Body of pancreas (tissue), 4 donors: ENCODE measurements at regions not wholly inside any gene's neighbourhood (a gene's known extent, or its start where the extent isn't known, plus 50 kb on each side); places are given as distances from the start of the nearest gene placed in this dataset.

Experiments used
- ATAC-seq: fragments of 150-250 bp; one replicate; pipeline ENCODE4 v1.9.1; 2016
- DNase-seq, 4 donors: peaks; one replicate each; pipeline ENCODE4 v3.0.0-alpha.2; 2019
- H3K27ac ChIP-seq, 4 donors: fragments of 200-600 bp; sonication (generic); 1 replicate in 3 of 4; 2 replicates in 1 of 4; pipeline versions ENCODE4 v1.5.1 to v1.6.1; 2016 to 2019; ENCODE audit warnings: mild to moderate bottlenecking in 1 of 4, mixed read lengths in 1 of 4, moderate library complexity in 1 of 4
- H3K27me3 ChIP-seq, 2 donors: fragments of 200-600 bp; sonication (generic); one replicate each; pipeline ENCODE4 v1.6.0; 2016; ENCODE audit warnings: mild to moderate bottlenecking in 1 of 2
- H3K36me3 ChIP-seq, 2 donors: fragments of 200-600 bp; sonication (generic); replicated peaks in 1 of 2; 2 replicates each; pipeline ENCODE4 v1.5.1; 2016; ENCODE audit warnings: low read depth in 2 of 2; ENCODE audit not compliant: insufficient read depth in 1 of 2
- H3K4me1 ChIP-seq: fragments of 200-600 bp; sonication (generic); one replicate; pipeline ENCODE4 v1.6.0; 2016
- H3K4me3 ChIP-seq, 2 donors: fragments of 200-600 bp; sonication (generic); 1 replicate in 1 of 2; 2 replicates in 1 of 2; pipeline ENCODE4 v1.5.1; 2016 to 2019
- H3K9me3 ChIP-seq, 3 donors: fragments of 200-600 bp; sonication (generic); 1 replicate in 2 of 3; 2 replicates in 1 of 3; pipeline ENCODE4 v1.5.1; 2016
- POLR2A ChIP-seq, 3 donors: fragments of 450-650 bp; IDR thresholded peaks; one replicate each; pipeline ENCODE4 v1.6.1; 2016; ENCODE audit warnings: antibody characterized with exemption in 3 of 3, mild to moderate bottlenecking in 2 of 3
- WGBS, 2 donors: methylation state at CpG; one replicate each; pipeline ENCODE4 v1.1.5; 2017; 5-methylcytosine and 5-hydroxymethylcytosine counted together
- intact Hi-C: fragments of 100-400 bp; cut with DNase I; formaldehyde crosslinking; loops from one replicate; pipeline ENCODE4 v1.15.1; 2023
- TF ChIP-seq, protein P1 (sequence below), 7 experiments: fragments of 450-650 bp in 4 of 7; fragments of 200-600 bp in 3 of 7; sonication (generic) in 3 of 7; IDR thresholded peaks; one replicate each; pipeline ENCODE4 v1.5.1; 2016 to 2019; ENCODE audit warnings: antibody characterized with exemption in 7 of 7

GRCh38 chr3:168659015-168659414, 563.3 kb upstream of the GOLIM4 start:
- no peaks in the 10 kb centered on the region for H3K9me3 ChIP-seq
- H3K36me3 ChIP-seq = no peaks in the 10 kb centered on the region
- H3K4me3 ChIP-seq = no peak overlapping the region
- ATAC-seq = no peak
- H3K27ac ChIP-seq = no peak overlapping the region
- no peaks in the 10 kb centered on the region for H3K4me1 ChIP-seq
- TF ChIP-seq POLR2A (IDR thresholded peaks at IDR 0.05) = no peak
- TF ChIP-seq, protein P1, sequence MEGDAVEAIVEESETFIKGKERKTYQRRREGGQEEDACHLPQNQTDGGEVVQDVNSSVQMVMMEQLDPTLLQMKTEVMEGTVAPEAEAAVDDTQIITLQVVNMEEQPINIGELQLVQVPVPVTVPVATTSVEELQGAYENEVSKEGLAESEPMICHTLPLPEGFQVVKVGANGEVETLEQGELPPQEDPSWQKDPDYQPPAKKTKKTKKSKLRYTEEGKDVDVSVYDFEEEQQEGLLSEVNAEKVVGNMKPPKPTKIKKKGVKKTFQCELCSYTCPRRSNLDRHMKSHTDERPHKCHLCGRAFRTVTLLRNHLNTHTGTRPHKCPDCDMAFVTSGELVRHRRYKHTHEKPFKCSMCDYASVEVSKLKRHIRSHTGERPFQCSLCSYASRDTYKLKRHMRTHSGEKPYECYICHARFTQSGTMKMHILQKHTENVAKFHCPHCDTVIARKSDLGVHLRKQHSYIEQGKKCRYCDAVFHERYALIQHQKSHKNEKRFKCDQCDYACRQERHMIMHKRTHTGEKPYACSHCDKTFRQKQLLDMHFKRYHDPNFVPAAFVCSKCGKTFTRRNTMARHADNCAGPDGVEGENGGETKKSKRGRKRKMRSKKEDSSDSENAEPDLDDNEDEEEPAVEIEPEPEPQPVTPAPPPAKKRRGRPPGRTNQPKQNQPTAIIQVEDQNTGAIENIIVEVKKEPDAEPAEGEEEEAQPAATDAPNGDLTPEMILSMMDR (IDR thresholded peaks at IDR 0.05) = no peak
- intact Hi-C loops = no loop called here
- DNase-seq = no peak
- H3K27me3 ChIP-seq = no peaks in the 10 kb centered on the region

DNA sequence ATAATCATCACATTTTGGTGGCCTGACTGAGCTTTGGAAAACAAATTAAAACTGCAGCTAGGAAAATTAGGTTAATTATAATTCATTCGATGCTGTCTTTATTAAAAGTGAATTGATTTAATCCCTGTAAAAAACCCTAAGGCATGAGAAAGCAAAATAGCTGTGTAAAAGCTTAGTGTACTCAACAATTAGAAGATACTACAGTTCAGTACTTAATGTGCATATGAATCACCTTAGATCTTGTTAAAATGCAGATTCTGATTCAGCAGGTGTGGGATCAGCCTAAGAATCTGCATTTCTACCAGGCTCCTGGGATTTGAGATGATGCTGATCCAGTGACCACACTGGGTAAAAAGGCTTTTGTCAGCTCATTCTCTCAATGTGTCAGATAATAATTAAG, 559.9 kb upstream of the GOLIM4 start:
- TF ChIP-seq POLR2A (IDR thresholded peaks at IDR 0.05) = no peak
- TF ChIP-seq, protein P1 (IDR thresholded peaks at IDR 0.05) = no peak
- Histone ChIP-seq H3K27ac (no peak overlapping the region), H3K36me3 (no peaks in the 10 kb centered on the region), H3K9me3 (no peaks in the 10 kb centered on the region), H3K4me1 (no peaks in the 10 kb centered on the region), H3K4me3 (no peak overlapping the region), H3K27me3 (no peaks in the 10 kb centered on the region)
- intact Hi-C loops = no loop called here
- WGBS, 2 donors = 59 to 70% methylated on average over 1 of the region's 1 CpG
- DNase-seq (no peak), ATAC-seq (no peak)

DNA sequence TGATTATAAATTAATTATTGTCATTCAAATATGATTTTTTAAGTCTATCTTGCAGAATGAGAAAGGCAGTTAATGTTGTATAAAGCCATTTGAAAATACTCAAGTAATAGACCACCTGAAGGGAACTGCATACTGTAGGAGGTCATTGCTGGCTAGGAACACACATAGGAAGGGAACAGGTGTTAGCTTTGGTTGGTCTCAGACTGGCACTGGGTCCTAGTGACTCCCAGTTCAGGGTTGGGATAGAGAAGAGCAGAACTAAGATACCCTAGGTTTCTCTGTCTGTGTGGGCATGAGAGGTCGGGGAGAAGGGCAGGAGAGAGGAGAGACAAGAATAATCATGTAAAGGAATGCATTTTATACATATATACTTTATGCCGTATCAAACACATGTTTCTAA, 559.0 kb upstream of the GOLIM4 start:
- Histone ChIP-seq H3K27me3 (no peaks in the 10 kb centered on the region), H3K9me3 (no peaks in the 10 kb centered on the region), H3K4me3 (no peak overlapping the region), H3K27ac (no peak overlapping the region), H3K36me3 (no peaks in the 10 kb centered on the region), H3K4me1 (no peaks in the 10 kb centered on the region)
- intact Hi-C loops = no loop called here
- no peak for TF ChIP-seq POLR2A (IDR thresholded peaks at IDR 0.05)
- TF ChIP-seq, protein P1 (IDR thresholded peaks at IDR 0.05) = no peak
- no peak for DNase-seq
- ATAC-seq = no peak
- 75 to 77% methylated on average over 2 of the region's 2 CpGs for WGBS, 2 donors

DNA sequence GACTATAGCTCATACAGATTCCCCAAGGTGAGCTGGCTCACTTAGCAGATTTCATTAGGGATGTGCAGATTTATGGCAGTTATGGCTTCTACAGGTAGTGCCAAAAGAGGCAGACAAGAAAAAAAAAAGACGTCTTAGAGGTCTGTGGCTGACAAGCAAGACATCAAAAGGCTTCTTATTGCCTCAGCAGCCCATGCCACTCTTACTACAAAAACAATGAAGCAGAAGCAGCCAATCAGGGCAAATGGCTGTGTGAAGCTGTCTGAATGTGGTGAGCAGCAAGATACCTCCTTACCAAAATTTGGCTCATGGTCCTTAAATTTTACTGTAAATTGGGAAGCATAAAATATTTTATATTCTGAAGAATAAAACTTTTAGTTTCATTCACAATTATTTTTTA, 557.5 kb upstream of the GOLIM4 start:
- Histone ChIP-seq H3K4me3 (no peak overlapping the region), H3K9me3 (no peaks in the 10 kb centered on the region), H3K36me3 (no peaks in the 10 kb centered on the region), H3K27me3 (no peaks in the 10 kb centered on the region), H3K4me1 (no peaks in the 10 kb centered on the region), H3K27ac (no peak overlapping the region)
- intact Hi-C loops = no loop called here
- TF ChIP-seq, protein P1 (IDR thresholded peaks at IDR 0.05) = no peak
- no peak for TF ChIP-seq POLR2A (IDR thresholded peaks at IDR 0.05)
- ATAC-seq (no peak), DNase-seq (no peak)
- WGBS, 2 donors = 24 to 29% methylated on average over 1 of the region's 1 CpG

GRCh38 chr3:168648321-168648720, 552.6 kb upstream of the GOLIM4 start:
- no peak overlapping the region for H3K4me3 ChIP-seq
- intact Hi-C loops = no loop called here
- TF ChIP-seq POLR2A (IDR thresholded peaks at IDR 0.05) = no peak
- TF ChIP-seq, protein P1 (IDR thresholded peaks at IDR 0.05) = no peak
- H3K9me3 ChIP-seq = no peaks in the 10 kb centered on the region
- no peaks in the 10 kb centered on the region for H3K4me1 ChIP-seq
- H3K27me3 ChIP-seq = no peaks in the 10 kb centered on the region
- 64 to 79% methylated on average over 3 of the region's 3 CpGs for WGBS, 2 donors
- H3K36me3 ChIP-seq = no peaks in the 10 kb centered on the region
- ATAC-seq (no peak), DNase-seq (no peak)
- no peak overlapping the region for H3K27ac ChIP-seq
